GM19397 (cell line): ENCODE measurements at regions not wholly inside any gene's neighbourhood (a gene's known extent, or its start where the extent isn't known, plus 50 kb on each side); places are given as distances from the start of the nearest gene placed in this dataset.

Experiments
- ATAC-seq: cut with Tn5 transposase; IDR thresholded peaks from one replicate; pipeline ENCODE4 v1.9.1; 2021; ENCODE audit warnings: mild to moderate bottlenecking, moderate library complexity; ENCODE audit not compliant: unreplicated experiment

DNA sequence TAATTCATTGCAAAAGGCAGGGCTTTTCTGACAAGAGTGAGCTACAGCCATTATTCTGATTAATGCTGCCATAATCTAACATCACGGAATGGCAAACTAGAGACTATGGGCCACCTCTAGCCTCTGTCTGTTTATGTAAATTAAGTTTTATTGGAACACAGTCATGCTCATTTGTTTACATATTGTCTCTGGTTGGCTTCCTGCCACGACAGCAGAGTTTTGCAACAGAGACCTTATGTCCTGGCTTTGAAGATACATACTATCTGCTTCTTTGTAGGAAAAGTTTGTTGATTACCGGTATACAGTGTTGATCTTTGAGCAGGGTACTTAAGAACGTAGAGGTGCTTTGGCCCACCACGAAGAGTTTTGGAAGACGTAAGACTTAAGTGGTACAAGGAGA lies 715.9 kb upstream of the RBFOX1 start:
- no peak for ATAC-seq

DNA sequence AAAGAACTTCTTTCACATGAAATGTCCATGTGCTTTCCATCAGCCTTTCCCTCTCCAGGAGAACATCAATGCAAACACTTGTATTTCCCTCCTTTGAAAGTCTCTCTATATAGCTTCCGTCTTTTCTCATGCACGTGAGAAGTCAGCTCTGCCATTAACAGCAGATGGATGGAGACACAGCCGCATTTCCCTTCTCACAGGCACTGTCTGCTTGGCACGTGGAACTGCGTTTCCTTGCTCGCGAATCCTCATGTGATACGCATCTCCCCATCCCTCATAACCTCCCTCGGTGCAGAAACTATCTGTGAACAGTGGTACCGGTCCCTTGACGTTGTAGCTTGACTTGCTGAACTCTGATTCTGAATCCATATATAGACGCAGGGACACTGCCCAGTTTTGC lies 717.0 kb upstream of the RBFOX1 start:
- ATAC-seq: no peak

- no peak for ATAC-seq
Observed at GRCh38 chr16:6611535-6611934, 721.1 kb upstream of the RBFOX1 start.

DNA sequence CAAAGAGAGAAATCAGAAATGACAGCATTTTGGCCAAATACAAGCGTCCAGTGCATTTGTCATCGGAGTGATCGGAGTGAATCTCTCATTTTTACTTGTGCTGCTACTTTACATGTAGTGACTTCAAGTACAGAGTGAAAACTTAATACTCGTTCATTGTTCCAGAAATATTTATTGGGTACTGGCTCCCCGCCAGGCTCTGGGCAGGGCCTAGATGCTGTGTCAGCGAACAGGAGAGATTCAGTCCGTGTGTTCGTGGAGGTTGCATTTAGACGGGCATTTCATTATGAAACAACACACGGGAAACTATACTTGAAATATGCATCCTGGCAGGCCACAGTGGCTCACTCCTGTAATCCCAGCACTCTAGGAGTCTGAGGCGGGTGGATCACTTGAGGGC lies 727.2 kb upstream of the RBFOX1 start:
- ATAC-seq: no peak

GRCh38 chr16:6603780-6604325 lies 728.8 kb upstream of the RBFOX1 start:
- no peak for ATAC-seq

DNA sequence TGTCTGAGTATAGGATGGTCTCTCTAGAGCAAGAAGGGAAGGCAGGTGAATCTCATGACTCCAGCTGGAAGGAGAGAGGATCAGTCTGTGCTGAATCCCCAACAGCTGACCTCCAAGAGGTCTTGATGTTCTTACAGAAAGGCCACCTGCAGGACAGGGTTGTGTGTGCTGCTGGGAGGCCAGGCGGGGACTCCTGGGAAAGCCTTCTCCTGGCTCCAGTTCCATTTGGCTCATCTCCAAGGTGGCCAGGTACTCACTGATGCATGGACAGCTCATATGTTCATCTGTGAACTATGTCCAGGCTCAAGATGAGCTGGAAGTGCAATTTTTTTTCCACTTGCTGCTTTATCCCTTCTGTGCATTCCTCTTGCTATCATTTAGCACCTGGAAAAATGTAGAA lies 730.2 kb upstream of the RBFOX1 start:
- ATAC-seq: no peak

- no peak for ATAC-seq
Observed at GRCh38 chr16:6600167-6600566, 732.5 kb upstream of the RBFOX1 start.

DNA sequence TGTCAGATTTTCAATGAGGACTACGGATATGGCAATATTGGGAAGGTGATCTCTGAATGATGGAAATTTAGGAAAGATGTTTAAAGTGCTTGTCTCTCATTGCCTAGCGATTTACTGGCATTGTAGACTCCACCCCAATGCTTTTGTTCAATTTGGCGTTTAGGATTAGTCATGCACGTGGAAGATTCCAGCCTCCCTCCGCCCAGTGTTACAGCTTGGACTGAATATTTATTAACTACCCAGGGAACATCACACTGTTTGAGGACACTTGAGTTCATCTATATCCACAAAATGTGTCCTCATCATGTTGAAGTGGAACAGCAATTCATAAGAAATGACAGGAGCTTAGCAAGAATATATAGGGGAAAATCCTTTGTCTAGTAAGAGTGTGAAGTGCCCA lies 738.8 kb upstream of the RBFOX1 start:
- ATAC-seq: no peak

GRCh38 chr16:6576606-6577005 lies 756.0 kb upstream of the RBFOX1 start:
- no peak for ATAC-seq

- no peak for ATAC-seq
Observed at GRCh38 chr16:6576113-6576512, 756.5 kb upstream of the RBFOX1 start.

- ATAC-seq: no peak
Observed at GRCh38 chr16:6574146-6574545, 758.5 kb upstream of the RBFOX1 start.

GRCh38 chr16:6573577-6573976 lies 759.1 kb upstream of the RBFOX1 start:
- no peak for ATAC-seq

DNA sequence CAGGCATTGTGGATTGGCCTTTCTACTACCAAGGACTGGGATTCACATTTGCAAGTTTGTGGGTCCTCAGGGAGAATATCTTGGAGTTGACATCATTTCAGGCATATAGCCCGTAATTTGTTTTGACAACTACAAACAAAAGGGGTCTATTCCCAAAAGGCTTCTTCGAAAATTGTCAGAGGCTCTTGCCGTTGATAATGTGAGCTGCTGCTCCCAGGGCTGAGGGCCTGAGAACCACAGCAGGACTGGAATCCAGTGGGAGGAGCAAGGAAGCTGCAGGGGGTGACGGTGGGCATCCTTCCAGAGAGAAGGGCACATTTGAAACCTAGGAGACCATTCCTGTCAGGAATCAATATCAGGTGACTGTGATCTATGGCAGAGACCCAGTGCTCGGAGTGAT lies 761.6 kb upstream of the RBFOX1 start:
- no peak for ATAC-seq

DNA sequence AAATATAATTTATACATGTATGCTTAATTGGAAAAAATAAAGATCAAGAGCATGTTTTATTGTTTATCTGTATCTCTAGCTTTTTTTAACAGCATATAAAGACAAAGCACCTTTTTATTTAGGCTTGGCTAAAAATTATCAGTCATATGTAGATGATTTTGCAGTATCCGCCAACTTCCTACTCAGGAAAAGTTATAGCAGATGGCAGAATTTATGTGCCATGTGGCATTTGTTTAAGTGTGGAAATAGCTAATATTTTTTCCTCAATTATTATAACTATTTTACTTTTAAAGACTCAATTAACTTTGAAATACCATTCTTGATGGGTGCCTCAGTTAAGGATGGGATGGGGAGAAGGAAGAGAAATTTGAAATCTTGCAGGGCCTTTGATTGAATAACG lies 762.1 kb upstream of the RBFOX1 start:
- no peak for ATAC-seq

DNA sequence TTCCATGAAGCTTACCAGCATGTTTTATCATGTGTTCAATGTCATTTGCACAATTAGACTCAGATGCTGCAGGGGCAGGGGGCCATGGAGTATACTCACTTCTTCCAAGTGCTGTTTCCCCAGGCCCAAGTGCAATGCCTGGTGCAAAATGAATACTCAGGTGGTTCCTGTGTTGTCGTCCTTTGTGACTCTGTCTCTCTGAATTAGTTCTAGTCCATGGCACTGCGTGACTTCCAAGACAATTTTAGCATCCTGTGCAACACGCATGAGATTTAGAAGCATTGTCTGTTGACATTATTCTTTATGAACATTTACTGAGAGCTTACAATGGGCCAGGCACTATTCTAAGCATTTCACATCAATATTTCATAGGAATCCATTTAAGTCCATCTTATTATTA lies 769.7 kb upstream of the RBFOX1 start:
- ATAC-seq: no peak

- no peak for ATAC-seq
Observed at GRCh38 chr16:6560306-6561100, 772.1 kb upstream of the RBFOX1 start.

DNA sequence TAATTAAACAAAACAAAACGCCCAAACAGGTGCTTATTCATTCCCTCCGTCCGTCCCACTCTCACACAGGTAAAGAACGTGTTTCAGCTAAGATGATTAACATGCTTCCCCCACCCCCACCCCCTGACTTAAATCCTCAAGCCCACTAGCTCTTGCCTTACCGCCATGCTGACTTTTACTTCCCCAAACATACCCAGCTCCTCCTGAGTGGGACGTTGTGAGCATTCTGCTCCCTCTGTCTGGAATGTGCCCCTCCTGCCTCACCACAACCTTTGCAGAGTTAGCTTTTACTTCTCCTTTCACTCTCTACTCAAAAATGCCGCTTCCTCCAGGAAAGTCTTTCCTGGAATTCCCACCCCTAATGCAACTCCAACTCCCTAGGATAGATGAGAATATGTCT lies 774.0 kb upstream of the RBFOX1 start:
- no peak for ATAC-seq

DNA sequence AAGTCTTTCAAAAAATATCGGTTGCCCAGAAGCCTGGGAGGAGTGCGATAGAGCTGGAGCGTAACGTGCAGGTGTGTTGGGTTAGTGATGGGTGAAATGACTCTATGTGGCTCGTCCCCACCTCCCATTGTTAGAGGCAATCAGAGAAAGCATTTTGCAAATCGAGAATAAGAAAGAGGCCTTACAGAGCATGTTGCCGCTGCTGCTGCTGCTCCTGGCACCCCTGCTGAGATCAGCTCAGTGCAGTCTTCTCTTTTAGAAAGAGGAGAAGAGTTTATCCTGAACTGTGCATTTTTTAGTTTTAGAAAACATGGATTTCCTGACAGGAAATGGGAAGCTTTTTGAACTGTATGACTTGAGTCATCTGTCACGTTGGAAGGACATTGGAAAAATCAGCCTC lies 774.5 kb upstream of the RBFOX1 start:
- no peak for ATAC-seq

- no peak for ATAC-seq
Observed at GRCh38 chr16:6557353-6558023, 775.2 kb upstream of the RBFOX1 start.

DNA sequence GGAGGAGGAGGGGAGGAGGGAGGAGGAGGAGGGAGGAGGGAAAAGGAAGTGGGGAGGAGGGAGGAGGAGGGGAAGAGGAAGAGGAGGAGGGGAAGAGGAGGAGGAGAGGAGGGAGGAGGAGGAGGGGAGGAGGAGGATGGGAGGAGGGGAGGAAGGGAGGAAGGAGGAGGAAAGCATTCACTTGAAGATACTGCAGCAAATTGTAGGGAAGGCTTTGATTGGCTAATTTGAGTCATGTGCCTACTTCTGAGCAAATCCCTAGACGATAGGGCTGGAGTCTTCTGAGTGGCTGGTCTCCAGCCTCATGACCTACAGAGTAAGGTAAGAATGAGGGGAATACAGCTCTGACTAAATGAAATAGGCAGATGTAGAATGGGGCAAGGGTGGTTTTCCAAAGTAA lies 783.2 kb upstream of the RBFOX1 start:
- ATAC-seq: no peak

DNA sequence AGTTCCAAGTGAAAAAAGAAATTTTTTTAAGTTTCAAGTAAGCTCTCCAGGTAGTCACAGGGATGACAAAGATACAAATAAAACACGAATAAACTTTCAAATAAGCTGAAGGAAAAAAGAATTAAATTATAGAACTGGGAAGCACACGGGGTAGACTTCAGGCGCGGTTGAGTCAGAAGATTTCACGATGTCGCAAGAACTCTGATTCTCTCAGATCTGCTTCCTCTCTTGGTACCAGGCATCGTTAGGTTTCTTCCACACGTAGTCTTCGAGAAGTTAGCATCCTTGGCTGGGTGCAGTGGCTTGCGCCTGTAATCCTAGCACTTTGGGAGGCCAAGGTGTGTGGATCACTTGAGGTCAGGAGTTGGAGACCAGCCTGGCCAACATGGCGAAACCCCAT lies 784.1 kb upstream of the RBFOX1 start:
- ATAC-seq: no peak

- no peak for ATAC-seq
Observed at GRCh38 chr16:6547131-6547530, 785.5 kb upstream of the RBFOX1 start.
